ENCODE measurements at regions not wholly inside any gene's neighbourhood (a gene's known extent, or its start where the extent isn't known, plus 50 kb on each side); places are given as distances from the start of the nearest gene placed in this dataset.

DNA sequence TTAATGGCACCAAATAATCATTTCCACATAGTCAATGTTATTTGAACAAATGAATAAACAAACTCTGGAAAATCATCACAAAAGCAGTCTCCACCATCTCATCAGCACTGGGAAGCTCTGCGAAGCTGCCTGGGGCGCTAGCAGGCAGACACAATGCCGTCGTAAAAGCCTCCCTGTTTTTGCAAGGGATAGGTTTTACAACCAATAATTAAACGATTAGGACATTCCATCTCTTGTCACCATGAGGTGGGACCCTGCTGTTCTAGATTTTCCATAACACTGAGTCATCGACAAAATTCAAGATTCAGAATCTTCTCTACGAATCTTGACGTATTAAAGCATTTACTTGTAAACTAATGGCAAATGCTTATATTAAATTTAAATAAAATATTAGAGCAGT, 172.8 kb upstream of the AKR1E2 start:
- TF ChIP-seq EZH2 (IDR thresholded peaks at IDR 0.05; ENCODE audit: low read length, unreplicated experiment) (no peak), EZH2phosphoT487 (IDR thresholded peaks at IDR 0.05; ENCODE audit: borderline replicate concordance, low read length) (no peak)

Data from PC-3 (cell line).